HCEC 1CT (cell line): ENCODE measurements at regions not wholly inside any gene's neighbourhood (a gene's known extent, or its start where the extent isn't known, plus 50 kb on each side); places are given as distances from the start of the nearest gene placed in this dataset.
A peak's percentile ranks its signal among the peaks of the same experiment; 100 is the strongest.
"Not testable (repeated sequence)": the region's sequence is repeated elsewhere in the genome, so short reads cannot be mapped to it uniquely, and the experiment has no call there.

Experiments used
- DNase-seq: peaks from one replicate; pipeline ENCODE4 v3.0.0-alpha.2; 2017

DNA sequence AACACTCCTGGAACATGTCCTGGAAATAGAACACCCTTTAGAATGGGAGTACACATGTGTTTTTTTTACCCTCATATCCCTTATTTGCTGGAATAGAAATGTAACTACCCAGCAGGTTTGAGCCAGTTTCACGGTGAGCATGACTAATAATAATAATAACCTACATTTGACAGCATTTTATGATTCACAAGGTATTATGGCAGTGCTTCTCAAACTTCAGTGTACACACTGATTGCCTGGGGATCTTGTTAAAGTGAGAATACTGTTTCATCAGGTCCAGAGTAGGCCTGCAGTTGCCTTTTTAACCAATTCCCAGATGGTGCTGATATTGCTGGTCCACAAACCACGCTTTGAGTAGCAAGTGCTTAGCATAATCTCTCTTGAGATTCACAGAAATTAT is 63.9 kb downstream of the NFKBIZ start:
- no peak for DNase-seq

DNA sequence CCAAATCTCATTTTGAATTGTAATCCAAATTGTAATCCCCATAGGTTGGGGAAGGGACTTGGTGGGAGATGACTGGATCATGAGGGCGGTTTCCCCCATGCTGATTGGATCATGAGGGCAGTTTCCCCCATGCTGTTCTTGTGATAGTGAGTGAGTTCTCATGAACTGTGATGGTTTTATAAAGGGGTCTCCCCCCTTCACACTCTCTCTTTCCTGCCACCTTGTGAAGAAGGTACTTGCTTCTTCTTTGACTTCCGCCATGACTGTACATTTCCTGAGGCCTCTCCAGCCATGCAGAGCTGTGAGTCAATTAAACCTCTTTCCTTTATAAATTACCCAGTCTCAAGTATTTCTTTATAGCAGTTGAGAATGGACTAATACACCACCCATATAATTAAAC is 68.4 kb downstream of the NFKBIZ start:
- not testable (repeated sequence) for DNase-seq

- DNase-seq: not testable (repeated sequence)
These were observed 72.9 kb downstream of the NFKBIZ start for GRCh38 chr3:101922151-101922725.

- DNase-seq: not testable (repeated sequence)
These were observed 75.3 kb downstream of the NFKBIZ start for GRCh38 chr3:101924621-101925020.

- DNase-seq: not testable (repeated sequence)
These were observed 75.8 kb downstream of the NFKBIZ start for GRCh38 chr3:101925124-101925523.

- DNase-seq: no peak
These were observed 76.2 kb downstream of the NFKBIZ start for GRCh38 chr3:101925564-101925963.

- DNase-seq: no peak
These were observed 77.3 kb downstream of the NFKBIZ start for GRCh38 chr3:101926594-101927105.

GRCh38 chr3:101928890-101929289 is 79.6 kb downstream of the NFKBIZ start:
- DNase-seq: peak; percentile 81

- no peak for DNase-seq
These were observed 81.8 kb downstream of the NFKBIZ start for GRCh38 chr3:101931081-101931480.

DNA sequence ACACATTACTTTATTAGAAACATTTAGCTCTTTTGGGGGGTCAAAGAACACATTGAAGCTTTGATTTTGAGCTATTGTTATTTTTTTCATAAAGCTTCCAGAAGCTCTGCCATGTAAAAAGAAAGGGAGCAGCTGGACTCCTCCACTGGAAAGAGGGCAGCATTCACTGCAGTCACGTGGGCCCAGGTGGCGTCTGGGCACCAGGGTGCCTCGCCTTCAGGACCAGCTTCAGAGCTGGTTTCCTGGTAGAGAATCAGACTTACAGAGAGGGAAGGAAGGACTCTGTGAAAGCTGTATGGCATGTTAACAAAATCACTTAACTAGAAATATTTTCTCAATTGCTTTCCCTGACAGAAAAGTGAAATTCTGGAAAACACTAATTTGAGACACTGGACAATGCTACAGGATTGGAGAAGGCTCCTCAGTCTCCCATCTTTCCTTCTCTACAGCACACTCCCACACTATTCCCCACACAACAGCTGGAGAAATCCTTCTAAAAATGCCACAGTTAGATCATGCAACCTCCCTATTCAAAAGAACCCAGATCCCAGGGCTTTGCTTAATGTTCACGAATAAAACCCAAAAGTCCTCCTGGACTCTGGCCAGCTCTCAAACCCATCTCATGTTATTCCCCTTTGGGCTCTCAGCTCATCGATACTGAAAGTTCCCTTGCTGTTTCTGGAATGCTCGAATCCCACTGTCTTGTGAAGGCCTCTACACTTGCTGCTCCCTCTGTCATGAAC is 83.2 kb downstream of the NFKBIZ start:
- DNase-seq: no peak

DNA sequence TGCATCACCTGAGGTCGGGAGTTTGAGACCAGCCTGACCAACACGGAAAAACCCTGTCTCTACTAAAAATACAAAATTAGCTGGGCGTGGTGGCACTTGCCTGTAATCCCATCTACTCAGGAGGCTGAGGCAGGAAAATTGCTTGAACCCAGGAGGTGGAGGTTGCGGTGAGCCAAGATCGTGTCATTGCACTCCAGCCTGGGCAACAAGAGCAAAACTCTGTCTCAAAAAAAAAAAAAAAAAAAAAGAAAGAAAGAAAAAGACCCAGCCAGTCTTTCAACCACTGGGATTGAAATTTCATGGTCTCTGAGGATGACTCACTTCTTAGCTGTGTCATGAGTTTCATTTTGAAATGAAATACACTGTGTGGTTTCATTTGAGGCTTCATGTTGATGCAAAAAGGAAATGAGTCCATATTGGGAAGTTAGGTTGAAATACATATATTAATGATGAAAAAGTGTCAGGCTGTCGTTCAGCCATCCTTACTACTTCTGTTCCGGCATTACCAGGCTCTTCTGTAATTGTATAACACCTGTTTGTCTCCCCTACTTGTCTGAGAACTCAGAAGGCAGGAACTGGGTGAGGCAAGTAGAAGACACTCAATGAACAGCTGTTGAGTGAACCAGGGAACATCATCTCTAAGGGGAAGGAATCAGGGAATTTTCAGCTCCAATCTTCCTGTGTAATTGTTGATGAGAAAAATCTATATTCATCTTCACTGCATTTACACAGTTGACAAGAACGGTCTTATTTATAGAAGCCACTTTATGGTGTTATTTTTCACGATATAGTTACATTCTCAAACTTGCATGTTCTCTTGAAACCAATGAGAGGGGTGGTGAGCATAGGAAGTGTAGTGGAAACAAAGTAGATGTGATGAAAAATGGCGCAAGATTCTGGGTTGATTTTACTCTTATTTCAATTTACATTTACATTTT is 87.4 kb downstream of the NFKBIZ start:
- peak; percentile 90 for DNase-seq

GRCh38 chr3:101938262-101938847 is 89.0 kb downstream of the NFKBIZ start:
- DNase-seq: no peak

GRCh38 chr3:101939361-101940049 is 90.2 kb downstream of the NFKBIZ start:
- DNase-seq: no peak

GRCh38 chr3:101940521-101941317 is 91.4 kb downstream of the NFKBIZ start:
- peak; percentile 98 for DNase-seq

GRCh38 chr3:101941318-101942040 is 92.2 kb downstream of the NFKBIZ start:
- peak; percentile 39 for DNase-seq

- DNase-seq: no peak
These were observed 93.0 kb downstream of the NFKBIZ start for GRCh38 chr3:101942356-101942755.

GRCh38 chr3:101943029-101943428 is 93.7 kb downstream of the NFKBIZ start:
- no peak for DNase-seq

GRCh38 chr3:101944308-101944707 is 95.0 kb downstream of the NFKBIZ start:
- peak; percentile 34 for DNase-seq

- no peak for DNase-seq
These were observed 96.7 kb downstream of the NFKBIZ start for GRCh38 chr3:101945980-101946379.

DNA sequence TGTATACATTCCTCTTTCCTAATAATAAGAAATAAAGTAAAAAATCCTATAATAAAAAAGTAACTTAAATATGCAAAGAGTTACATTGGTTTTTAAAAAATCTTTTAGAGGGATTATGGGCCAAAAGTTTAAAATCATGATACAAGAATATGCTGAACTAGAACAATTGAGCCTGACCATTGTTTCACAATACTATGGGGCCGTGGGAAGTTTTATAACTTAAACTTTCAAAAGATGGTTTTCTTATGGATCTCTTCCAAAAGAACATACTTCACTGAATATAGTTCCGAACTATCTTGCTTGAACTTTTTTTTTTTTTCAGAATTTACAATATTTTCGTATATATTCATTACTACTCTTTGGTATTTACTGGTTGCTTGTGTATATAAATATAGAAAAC is 97.6 kb downstream of the NFKBIZ start:
- no peak for DNase-seq

DNA sequence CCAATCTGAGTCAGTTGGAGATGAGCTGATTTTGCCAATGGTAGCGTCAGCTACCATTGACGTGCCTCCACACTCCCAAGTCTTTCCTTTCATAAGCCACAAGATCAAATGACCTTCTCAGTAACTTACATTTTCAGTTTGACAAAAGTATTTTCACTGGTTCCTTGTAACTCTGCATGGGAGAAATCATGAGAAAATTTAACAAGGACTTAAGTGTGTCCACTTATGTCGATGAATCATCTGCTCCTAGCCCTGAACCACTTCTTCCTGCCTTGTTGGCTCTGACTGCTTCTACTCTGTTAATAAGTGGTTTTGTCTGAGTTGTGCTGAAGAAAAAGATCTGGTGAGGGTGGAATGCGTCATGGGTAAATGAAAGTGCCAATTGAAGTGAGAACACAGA is 101.2 kb downstream of the NFKBIZ start:
- peak; percentile 86 for DNase-seq
